NCI-H524 (cell line): ENCODE measurements at regions not wholly inside any gene's neighbourhood (a gene's known extent, or its start where the extent isn't known, plus 50 kb on each side); places are given as distances from the start of the nearest gene placed in this dataset.

Experiments
- DNase-seq, 2 experiments: peaks; one replicate each; lab custom pipeline; 2025; lab: John Stamatoyannopoulos, UW

- DNase-seq, result no peak
These were observed 113.9 kb downstream of the C5orf15 start for GRCh38 chr5:133854554-133854953.

DNA sequence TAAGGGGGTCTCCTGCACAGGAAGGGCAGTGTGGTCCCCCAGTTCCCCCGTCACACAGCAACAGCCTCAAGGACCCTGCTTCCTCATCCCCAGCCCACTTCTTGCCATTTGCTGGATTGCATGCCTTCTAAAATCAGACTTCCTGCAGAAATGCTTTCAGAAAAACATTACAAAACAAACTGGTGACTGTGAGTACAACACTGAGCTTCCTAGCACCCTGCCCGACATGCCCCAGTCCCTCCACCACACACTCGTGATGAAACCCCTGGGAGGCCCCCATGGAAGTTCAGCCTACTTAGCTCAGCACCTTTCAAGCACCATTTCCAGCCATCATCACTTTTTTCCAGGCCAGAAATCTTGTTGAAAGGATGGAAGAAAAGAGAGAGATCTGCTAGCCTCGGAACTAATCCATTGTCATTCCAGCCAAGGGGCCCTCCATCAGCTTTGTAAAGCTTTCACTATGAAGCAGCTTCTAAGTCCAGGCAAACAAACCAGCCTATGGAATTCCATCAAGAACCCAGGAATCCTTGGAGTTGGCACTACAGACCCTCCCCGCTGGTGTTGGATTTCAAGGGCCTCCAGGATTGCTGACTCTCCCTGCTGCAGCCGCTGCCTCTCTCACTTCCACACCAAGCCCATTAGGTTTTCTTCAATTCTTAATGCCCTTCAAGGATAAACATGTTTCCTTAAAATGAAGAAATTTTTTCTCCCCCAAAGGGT lies 114.6 kb downstream of the C5orf15 start:
- peak in 1 of 2 experiments; percentile 14 for DNase-seq

- DNase-seq, result no peak
These were observed 116.9 kb downstream of the C5orf15 start for GRCh38 chr5:133851521-133851920.

- no peak for DNase-seq
These were observed 117.6 kb downstream of the C5orf15 start for GRCh38 chr5:133850811-133851210.

DNA sequence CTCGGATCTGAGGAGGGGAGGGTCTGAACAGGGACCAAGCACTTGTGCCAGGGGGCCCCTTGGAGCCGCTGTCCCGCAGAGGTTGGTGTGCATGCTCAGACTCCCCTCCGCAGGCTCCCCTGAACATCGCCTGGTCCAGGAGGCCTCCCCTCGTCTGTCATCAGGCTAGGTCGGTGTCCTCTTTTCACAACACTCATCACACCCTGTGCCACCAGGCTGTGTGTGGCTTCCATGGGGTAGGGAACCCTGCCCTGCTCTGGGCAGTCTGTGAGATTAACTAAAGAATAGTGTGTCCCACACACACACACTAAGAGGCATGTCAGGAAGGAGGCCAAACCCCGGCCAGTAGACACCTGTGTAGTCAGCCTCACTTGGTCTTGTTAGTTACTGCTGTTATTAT lies 119.3 kb downstream of the C5orf15 start:
- no peak for DNase-seq

DNA sequence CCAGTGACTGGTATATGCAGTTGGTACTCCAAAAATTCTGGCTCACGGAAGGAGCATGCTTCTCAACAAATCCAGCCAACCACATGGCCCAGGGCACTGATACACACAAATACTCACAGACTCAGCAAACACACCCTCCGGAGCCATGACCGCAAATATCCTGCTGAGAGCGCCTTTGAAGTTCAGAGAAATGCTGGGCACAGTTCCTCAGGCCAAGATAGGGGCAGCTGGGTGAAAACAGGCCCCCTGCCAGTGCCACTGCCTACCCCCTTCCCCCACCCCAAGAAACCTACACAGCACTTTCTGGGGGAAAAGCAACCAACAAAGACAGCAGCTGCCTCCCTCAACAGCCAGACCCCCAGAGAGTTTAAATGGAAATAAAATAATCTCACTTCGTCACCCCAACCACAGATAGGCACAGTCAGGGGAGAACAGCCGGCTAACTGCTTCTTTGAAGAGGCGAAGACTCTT lies 120.0 kb downstream of the C5orf15 start:
- no peak for DNase-seq

DNA sequence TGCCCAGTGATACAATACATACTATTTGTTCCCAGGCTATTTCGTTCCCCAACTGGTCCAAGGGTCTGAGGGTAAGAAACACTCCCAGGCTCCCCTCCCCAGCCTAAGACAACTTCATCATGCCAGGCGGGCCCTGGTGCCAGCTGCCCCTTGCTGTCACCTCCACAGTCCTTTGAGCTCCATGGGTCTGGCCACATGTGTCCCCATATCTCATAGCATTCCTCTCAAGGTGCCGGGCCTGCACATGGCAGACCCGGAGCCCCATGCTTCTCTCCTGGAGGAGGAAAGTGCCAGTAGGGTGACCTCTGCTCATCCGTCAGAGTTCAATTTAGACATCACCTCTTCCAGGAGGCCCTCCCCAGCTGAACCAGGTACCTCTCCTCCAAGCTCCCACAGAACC lies 120.5 kb downstream of the C5orf15 start:
- DNase-seq, result no peak

GRCh38 chr5:133847301-133847700 lies 121.1 kb downstream of the C5orf15 start:
- DNase-seq, result no peak

GRCh38 chr5:133846478-133847226 lies 121.8 kb downstream of the C5orf15 start:
- no peak for DNase-seq

- DNase-seq, result no peak
These were observed 123.2 kb downstream of the C5orf15 start for GRCh38 chr5:133845271-133845670.

GRCh38 chr5:133844836-133845235 lies 123.6 kb downstream of the C5orf15 start:
- no peak for DNase-seq

GRCh38 chr5:133843911-133844310 lies 124.5 kb downstream of the C5orf15 start:
- DNase-seq, result no peak

DNA sequence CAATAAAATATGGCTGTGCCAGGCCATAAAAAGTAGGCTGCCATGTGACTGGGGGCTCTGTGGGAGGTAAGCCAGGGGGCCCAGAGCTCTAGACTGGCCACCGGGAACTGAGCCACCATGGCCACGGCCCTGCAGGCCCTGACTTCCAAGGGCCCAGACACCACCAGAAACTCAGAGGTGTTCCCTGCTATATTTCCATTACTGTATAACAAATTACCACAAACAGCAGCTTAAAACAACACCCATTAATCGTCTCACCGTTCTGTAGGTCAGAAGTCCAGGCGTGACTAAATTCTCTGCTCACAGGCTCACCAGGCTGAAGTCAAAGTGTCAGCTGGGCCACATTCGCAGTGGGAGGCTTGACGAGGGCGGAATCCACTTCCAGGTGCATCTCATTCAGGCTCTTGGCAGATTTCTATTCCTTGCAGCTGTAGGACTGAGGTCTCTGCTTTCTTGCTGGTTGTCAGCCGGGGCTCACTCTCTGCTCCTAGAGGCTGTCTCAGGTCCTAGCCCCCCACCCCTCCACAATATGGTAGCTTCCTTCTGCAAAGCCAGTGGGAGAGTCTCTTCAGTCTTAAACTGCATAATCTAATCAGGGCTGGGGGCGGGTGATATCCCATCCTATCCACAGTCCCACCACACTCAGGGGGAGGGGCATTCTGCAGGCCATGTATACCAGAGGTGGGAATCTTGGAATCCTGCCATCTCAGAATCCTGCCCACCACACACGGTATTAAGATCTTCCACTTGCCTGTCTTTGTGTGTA lies 125.4 kb downstream of the C5orf15 start:
- DNase-seq, result peak in 1 of 2 experiments; percentile 70

- no peak for DNase-seq
These were observed 126.3 kb downstream of the C5orf15 start for GRCh38 chr5:133841831-133842750.

- DNase-seq, result no peak
These were observed 128.3 kb downstream of the C5orf15 start for GRCh38 chr5:133840168-133840567.

GRCh38 chr5:133839721-133840120 lies 128.7 kb downstream of the C5orf15 start:
- no peak for DNase-seq

GRCh38 chr5:133839090-133839489 lies 129.3 kb downstream of the C5orf15 start:
- DNase-seq, result no peak

GRCh38 chr5:133838286-133838685 lies 130.1 kb downstream of the C5orf15 start:
- DNase-seq, result no peak

DNA sequence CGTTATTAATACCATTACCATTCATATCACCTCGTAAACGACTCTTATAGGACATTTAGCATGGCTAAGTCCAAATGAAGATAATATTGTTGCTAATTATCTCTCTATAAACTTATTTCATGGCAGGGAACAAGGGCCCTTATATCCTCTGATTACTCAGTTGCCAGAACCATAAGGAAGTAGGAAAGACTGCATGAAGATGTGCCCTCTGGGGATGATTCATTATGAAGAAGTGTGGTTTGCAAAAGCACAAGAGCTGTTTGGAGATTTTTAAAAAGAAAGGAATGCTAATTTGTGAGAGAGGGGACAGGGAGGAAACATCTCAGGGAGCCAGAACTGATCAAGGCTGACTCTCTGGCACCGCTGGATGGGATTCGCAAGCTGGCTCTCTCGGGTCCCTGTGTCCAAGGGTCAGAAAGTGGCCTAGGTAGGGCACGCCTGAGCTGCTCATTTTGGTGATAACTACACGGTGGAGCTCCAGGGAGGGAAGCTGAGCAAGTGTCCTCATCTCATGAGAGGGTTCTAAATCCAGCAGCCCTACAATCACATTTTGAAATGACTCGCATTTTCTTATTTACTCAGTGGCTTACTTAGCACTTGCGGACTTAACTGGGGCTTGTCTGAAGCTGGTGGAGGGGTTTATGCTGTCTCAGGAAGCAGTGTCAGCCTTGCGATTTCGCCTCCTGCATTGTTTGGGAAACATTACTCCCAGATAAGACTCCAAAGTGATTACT lies 136.8 kb downstream of the C5orf15 start:
- DNase-seq, result no peak

DNA sequence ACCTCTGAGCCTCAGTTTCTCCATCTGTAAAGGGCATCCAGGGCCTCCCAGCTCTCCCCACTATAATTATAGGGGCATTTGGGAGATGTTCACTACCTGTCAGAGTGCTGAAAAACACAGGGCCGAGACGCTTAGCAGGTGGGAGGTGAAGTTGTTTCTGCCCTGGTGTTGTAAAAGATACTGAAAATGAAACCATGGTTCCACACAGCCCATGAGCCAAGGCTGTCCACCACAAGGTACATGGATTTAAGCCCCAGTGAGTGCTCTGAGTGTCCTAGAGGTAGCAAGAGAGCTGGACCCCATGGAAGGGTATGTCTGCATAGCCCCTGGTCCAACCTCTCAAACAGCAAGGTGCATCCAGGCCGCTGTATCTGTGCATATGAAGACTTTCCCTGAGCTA lies 137.5 kb downstream of the C5orf15 start:
- no peak for DNase-seq

DNA sequence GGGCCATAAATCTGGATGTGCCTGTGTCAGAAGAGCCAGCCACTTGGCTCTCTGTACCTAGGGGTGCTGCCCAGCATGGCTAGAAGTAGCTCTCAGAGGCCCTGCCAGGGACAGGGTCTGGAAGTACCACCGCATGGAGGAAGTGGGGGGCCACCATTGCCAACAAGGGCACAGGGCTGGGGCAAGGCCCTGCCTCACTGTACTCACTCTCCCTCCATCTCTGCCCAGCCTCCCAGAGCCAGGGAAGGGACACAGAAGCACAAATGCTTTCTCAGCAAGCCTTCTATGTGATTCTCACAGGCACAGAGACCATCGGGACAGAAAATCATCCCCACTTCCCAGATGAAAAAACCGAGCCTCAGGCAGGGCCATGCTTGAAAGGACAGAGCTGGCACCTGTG lies 138.1 kb downstream of the C5orf15 start:
- DNase-seq, result no peak
